ENCODE measurements at regions not wholly inside any gene's neighbourhood (a gene's known extent, or its start where the extent isn't known, plus 50 kb on each side); places are given as distances from the start of the nearest gene placed in this dataset.
A peak's percentile ranks its signal among the peaks of the same experiment; 100 is the strongest.

GRCh38 chr2:147649998-147650397 lies 194.8 kb upstream of the ACVR2A start (continued):
- TF ChIP-seq JUNB (IDR thresholded peaks at IDR 0.05; ENCODE audit: unreplicated experiment) = no peak
- TF ChIP-seq REST (IDR thresholded peaks at IDR 0.05; ENCODE audit: unreplicated experiment) = no peak

GRCh38 chr2:147649286-147649685 lies 195.5 kb upstream of the ACVR2A start:
- H4K20me1 ChIP-seq (replicated peaks; ENCODE audit: insufficient read depth) = no peaks in the 10 kb centered on the region
- peaks cover 35% of the 10 kb centered on the region for H3K4me1 ChIP-seq (ENCODE audit: insufficient read depth)
- H3K4me2 ChIP-seq = no peak overlapping the region
- Mint-ChIP-seq H3K9me3 (no peaks in the 10 kb centered on the region), H3K27me3 (ENCODE audit: insufficient read depth, low read depth, poor library complexity) (no peaks in the 10 kb centered on the region), H3K4me3 (no peak overlapping the region), H3K27ac (no peak overlapping the region; the same call in 1 of the 2 replicates), H3K4me1 (peaks cover 35% of the 10 kb centered on the region), H3K36me3 (ENCODE audit: low read depth) (no peaks in the 10 kb centered on the region)
- 0 out of 2 replicates have a peak, but pooled peaks cover 2% of the 10 kb centered on the region for H3F3A ChIP-seq (replicated peaks; ENCODE audit: low read depth)
- peak overlapping the region; percentile 88 for H2AFZ ChIP-seq
- no peaks in the 10 kb centered on the region for H3K27me3 ChIP-seq (ENCODE audit: insufficient read depth)
- H3K4me3 ChIP-seq = no peak overlapping the region
- H3K36me3 ChIP-seq (ENCODE audit: insufficient read depth) = no peaks in the 10 kb centered on the region
- no peaks in the 10 kb centered on the region for H3K79me2 ChIP-seq (replicated peaks; ENCODE audit: insufficient read depth)
- no peak overlapping the region for H3K27ac ChIP-seq (ENCODE audit: low read depth)
- H3K9me2 ChIP-seq (ENCODE audit: insufficient read depth) = peaks cover 5% of the 10 kb centered on the region; the same call in 1 of the 2 replicates
- ATAC-seq (no peak), DNase-seq (ENCODE audit: low spot score) (no peak)
- TF ChIP-seq NANOG (IDR thresholded peaks at IDR 0.05; ENCODE audit: borderline replicate concordance) (no peak), ZNF331 (CRISPR knock-in tag; IDR thresholded peaks at IDR 0.05; ENCODE audit: low read depth) (no peak), ZNF114 (CRISPR knock-in tag; IDR thresholded peaks at IDR 0.05) (no peak), EZH2 (IDR thresholded peaks at IDR 0.05; ENCODE audit: low read depth, unreplicated experiment) (no peak), CREB1 (CRISPR knock-in tag; IDR thresholded peaks at IDR 0.05; ENCODE audit: low read depth) (no peak), EZH2phosphoT487 (IDR thresholded peaks at IDR 0.05; ENCODE audit: unreplicated experiment) (no peak), ETS1 (IDR thresholded peaks at IDR 0.05) (no peak), JUNB (IDR thresholded peaks at IDR 0.05; ENCODE audit: unreplicated experiment) (no peak), STAT1 (IDR thresholded peaks at IDR 0.05; ENCODE audit: unreplicated experiment) (no peak), ZNF462 (CRISPR knock-in tag; IDR thresholded peaks at IDR 0.05) (no peak), REST (IDR thresholded peaks at IDR 0.05; ENCODE audit: unreplicated experiment) (no peak)

Measured in GM23338 (cell line).